ENCODE measurements at regions not wholly inside any gene's neighbourhood (a gene's known extent, or its start where the extent isn't known, plus 50 kb on each side); places are given as distances from the start of the nearest gene placed in this dataset.

DNA sequence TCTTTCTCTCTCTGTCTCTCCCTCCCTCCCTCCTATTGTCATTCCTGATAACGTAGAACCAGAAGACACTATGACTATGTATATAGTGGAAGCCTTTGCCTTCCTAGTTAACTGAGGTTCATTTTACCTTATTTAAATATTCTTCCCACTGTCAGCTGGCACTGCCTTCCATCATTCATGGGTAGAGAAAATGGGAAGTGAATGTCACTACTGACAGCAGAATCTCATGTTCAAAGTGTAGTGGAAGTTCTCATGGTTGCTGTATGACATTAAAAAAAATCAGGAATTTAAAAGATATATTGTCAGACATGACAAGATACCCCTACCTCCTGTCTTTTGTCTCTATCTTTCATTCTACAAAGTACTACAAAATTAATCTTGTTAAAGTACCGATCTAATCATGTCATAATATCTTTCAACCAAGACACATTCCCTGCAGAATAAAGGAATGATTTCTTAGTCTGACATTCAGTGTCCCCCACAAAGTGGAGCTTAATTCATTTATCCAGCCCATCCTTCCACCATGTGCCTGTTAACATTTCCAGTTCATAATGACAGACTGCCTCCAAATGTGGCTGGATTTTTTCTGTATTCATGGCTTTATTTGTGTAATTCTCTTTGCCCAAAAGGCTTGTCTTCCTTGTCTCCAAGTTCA, 250.1 kb upstream of the CDH20 start:
- Histone ChIP-seq H3K27ac (no peak overlapping the region), H3K4me3 (no peak overlapping the region), H3K27me3 (no peaks in the 10 kb centered on the region), H3K9me3 (no peaks in the 10 kb centered on the region), H3K36me3 (replicated peaks in 1 of 2; ENCODE audit: insufficient read depth in 1 of 2, low read depth in 2 of 2) (no peaks in the 10 kb centered on the region), H3K4me1 (no peaks in the 10 kb centered on the region)
- intact Hi-C loops (cut with DNase I): no loop called here
- no peak for ATAC-seq
- 55 to 59% methylated on average over 2 of the region's 2 CpGs for WGBS, 2 donors
- no peak for TF ChIP-seq POLR2A (IDR thresholded peaks at IDR 0.05)
- TF ChIP-seq, protein P1, sequence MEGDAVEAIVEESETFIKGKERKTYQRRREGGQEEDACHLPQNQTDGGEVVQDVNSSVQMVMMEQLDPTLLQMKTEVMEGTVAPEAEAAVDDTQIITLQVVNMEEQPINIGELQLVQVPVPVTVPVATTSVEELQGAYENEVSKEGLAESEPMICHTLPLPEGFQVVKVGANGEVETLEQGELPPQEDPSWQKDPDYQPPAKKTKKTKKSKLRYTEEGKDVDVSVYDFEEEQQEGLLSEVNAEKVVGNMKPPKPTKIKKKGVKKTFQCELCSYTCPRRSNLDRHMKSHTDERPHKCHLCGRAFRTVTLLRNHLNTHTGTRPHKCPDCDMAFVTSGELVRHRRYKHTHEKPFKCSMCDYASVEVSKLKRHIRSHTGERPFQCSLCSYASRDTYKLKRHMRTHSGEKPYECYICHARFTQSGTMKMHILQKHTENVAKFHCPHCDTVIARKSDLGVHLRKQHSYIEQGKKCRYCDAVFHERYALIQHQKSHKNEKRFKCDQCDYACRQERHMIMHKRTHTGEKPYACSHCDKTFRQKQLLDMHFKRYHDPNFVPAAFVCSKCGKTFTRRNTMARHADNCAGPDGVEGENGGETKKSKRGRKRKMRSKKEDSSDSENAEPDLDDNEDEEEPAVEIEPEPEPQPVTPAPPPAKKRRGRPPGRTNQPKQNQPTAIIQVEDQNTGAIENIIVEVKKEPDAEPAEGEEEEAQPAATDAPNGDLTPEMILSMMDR (IDR thresholded peaks at IDR 0.05): no peak
- no peak for DNase-seq

DNA sequence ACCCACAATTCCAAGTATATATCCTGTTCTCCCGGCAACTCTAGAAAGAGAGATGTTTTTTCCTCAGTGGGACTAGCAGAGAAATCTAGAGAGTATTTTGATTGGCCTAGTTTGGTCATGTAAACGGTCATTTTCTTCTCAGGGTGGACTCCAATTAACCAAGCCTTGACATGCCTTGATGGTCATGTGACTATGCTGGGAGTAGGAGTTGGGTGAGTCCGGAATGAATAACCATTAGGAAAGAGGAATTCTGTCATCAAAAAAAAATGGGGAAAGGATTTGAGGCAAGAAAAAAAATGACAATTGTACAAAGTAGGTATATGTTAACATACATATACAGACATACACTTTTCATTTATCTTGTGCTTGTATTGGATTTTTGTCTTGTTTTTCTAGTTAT, 248.2 kb upstream of the CDH20 start:
- Histone ChIP-seq H3K4me1 (no peaks in the 10 kb centered on the region), H3K27me3 (no peaks in the 10 kb centered on the region), H3K36me3 (replicated peaks in 1 of 2; ENCODE audit: insufficient read depth in 1 of 2, low read depth in 2 of 2) (no peaks in the 10 kb centered on the region), H3K9me3 (no peaks in the 10 kb centered on the region), H3K4me3 (no peak overlapping the region), H3K27ac (no peak overlapping the region)
- intact Hi-C loops (cut with DNase I): no loop called here
- DNase-seq: no peak
- no peak for ATAC-seq
- TF ChIP-seq, protein P1 (IDR thresholded peaks at IDR 0.05): no peak
- no peak for TF ChIP-seq POLR2A (IDR thresholded peaks at IDR 0.05)
- 58 to 64% methylated on average over 3 of the region's 3 CpGs for WGBS, 2 donors

DNA sequence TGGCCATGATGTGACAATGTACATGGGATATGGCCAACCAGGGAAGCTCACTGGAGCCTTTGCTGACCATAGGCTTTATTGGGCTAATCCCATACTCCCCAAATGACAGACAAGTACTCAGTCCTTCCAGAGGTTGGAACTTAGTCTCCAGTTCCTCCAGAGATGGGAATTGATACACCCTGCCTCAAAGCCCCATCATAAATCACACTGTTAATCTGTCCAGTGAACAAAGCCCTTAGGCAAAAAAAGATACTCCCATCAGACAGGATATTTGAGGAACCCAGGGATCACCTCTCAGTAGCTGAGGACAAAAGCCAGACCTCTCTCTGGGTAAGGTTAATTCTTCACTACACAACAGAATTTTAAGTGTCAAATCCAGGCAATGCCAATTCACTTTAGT, 247.5 kb upstream of the CDH20 start:
- Histone ChIP-seq H3K27ac (no peak overlapping the region), H3K27me3 (no peaks in the 10 kb centered on the region), H3K4me1 (no peaks in the 10 kb centered on the region), H3K4me3 (no peak overlapping the region), H3K9me3 (no peaks in the 10 kb centered on the region), H3K36me3 (replicated peaks in 1 of 2; ENCODE audit: insufficient read depth in 1 of 2, low read depth in 2 of 2) (no peaks in the 10 kb centered on the region)
- intact Hi-C loops (cut with DNase I): no loop called here
- DNase-seq: no peak
- ATAC-seq: no peak
- TF ChIP-seq, protein P1 (IDR thresholded peaks at IDR 0.05): no peak
- TF ChIP-seq POLR2A (IDR thresholded peaks at IDR 0.05): no peak

DNA sequence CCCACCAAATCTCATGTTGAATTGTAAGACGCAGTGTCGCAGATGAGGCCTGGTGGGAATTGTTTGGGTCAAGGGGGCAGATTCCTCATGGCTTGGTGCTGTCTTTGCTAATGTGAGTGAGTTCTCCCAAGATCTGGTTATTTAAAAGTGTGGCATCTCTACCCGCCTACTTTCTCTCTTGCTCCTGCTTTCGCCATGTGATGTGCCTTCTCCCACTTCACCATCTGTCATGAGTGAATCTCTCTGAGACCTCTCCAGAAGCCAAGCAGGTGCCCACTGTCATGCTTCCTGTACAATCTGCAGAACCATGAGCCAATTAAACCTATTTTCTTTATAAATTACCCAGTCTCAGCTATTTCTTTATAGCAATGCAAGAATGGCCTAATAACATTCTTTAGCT, 246.6 kb upstream of the CDH20 start:
- Histone ChIP-seq H3K9me3 (no peaks in the 10 kb centered on the region), H3K27ac (no peak overlapping the region), H3K4me1 (no peaks in the 10 kb centered on the region), H3K36me3 (replicated peaks in 1 of 2; ENCODE audit: insufficient read depth in 1 of 2, low read depth in 2 of 2) (no peaks in the 10 kb centered on the region), H3K27me3 (no peaks in the 10 kb centered on the region), H3K4me3 (no peak overlapping the region)
- TF ChIP-seq, protein P1 (IDR thresholded peaks at IDR 0.05): no peak
- no peak for TF ChIP-seq POLR2A (IDR thresholded peaks at IDR 0.05)
- WGBS, 2 donors: 85 to 94% methylated on average over 4 of the region's 4 CpGs
- intact Hi-C loops (cut with DNase I): no loop called here
- DNase-seq (no peak), ATAC-seq (no peak)

DNA sequence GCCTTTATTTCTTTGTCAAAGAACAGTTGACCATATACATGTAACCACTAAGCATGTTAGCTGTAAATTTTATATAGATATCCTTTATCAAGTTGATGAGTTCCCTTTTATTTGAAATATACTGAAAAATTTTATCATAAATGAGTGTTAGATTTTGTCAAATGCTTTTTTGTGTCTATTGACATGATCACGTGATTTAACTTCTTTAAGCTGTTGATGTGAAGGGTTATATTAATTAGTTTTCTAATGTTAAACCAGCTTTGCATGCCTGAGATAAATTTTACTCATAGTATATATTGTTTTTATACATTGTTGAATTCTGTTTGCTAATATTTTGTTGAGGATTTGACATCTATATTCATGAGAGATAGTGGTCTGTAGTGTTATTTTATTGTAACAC, 241.9 kb upstream of the CDH20 start:
- H3K9me3 ChIP-seq: no peaks in the 10 kb centered on the region
- no peaks in the 10 kb centered on the region for H3K4me1 ChIP-seq
- no peak for TF ChIP-seq POLR2A (IDR thresholded peaks at IDR 0.05)
- TF ChIP-seq, protein P1 (IDR thresholded peaks at IDR 0.05): no peak
- no peak for DNase-seq
- H3K27me3 ChIP-seq: no peaks in the 10 kb centered on the region
- H3K36me3 ChIP-seq (replicated peaks in 1 of 2; ENCODE audit: insufficient read depth in 1 of 2, low read depth in 2 of 2): no peaks in the 10 kb centered on the region
- H3K27ac ChIP-seq: no peak overlapping the region
- no peak for ATAC-seq
- intact Hi-C loops (cut with DNase I): no loop called here
- WGBS, 2 donors: 51 to 67% methylated on average over 1 of the region's 1 CpG
- H3K4me3 ChIP-seq: no peak overlapping the region

Data from body of pancreas (tissue), 4 donors.